PC-3 (cell line): ENCODE measurements at regions not wholly inside any gene's neighbourhood (a gene's known extent, or its start where the extent isn't known, plus 50 kb on each side); places are given as distances from the start of the nearest gene placed in this dataset.

Experiments
- CTCF ChIP-seq: fragments of 300-600 bp; sonication (generic); conservative IDR thresholded peaks from 2 replicates; pipeline ENCODE4 v1.5.1; 2017; ENCODE audit warnings: antibody characterized with exemption, low read depth, mild to moderate bottlenecking, low read length
- EZH2 ChIP-seq: fragments of 300-600 bp; sonication (generic); IDR thresholded peaks from one replicate; pipeline ENCODE4 v1.6.1; 2017; ENCODE audit warnings: antibody characterized with exemption, mild to moderate bottlenecking, low read length; ENCODE audit not compliant: unreplicated experiment

GRCh38 chr18:57855551-57855950, 52.4 kb upstream of the ATP8B1 start:
- TF ChIP-seq CTCF = no peak
- no peak for TF ChIP-seq EZH2
